HG03571 (cell line): ENCODE measurements at regions not wholly inside any gene's neighbourhood (a gene's known extent, or its start where the extent isn't known, plus 50 kb on each side); places are given as distances from the start of the nearest gene placed in this dataset.

Experiments used
- ATAC-seq: cut with Tn5 transposase; IDR thresholded peaks from one replicate; pipeline ENCODE4 v1.9.1; 2021; ENCODE audit not compliant: unreplicated experiment

DNA sequence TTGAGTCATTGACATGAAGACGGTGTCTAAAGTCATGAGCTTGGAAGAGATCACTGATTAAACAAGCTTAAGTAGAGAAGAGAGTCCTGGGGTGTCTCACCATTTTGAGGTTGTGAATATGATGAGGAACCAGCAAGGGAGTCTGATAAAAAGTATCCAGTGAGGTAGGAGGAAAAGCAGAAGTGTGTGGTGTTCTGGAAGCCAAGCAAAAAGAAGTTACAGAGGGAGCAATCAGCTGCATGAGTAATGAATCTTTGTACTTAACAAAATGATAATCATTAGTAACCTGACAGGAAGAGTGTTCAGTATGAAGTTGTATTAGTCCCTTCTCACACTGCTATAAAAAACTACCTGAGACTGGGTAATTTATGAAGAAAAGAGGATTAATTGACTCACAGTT lies 131.3 kb downstream of the C11orf87 start:
- no peak for ATAC-seq

DNA sequence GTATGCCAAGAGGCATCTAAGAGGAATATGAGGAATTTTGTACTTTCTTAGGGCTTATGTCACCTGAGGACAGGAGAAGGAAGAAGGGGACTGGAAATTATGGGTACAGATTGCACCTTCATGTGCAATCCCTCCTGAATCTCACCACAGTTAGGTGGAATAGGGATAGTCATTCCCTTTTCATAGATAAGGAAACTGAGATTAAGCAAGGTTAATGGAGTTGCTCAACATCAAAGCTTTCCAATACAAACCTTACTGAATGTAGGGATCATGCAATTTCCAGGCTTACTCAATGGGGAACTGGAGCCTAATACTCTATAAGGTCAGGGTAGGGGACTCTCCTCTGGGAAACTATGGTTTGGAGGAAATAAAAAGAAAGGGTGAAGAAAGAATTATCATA lies 133.0 kb downstream of the C11orf87 start:
- ATAC-seq = no peak

DNA sequence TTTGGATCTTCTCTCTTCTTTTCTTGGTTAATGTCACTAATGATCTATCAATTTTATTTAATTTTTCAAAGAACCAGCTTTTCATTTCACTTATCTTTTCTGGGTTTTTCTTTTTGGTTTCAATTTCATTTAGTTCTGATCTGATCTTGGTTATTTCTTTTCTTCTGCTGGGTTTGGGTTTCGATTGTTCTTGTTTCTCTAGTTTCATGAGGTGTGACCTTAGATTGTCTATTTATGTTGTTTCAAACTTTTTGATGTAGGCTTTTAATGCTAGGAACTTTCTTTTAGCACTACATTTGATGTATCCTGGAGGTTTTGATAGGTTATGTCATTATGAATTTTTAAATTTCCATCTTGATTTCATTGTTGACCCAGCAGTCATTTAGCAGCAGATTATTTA lies 142.3 kb downstream of the C11orf87 start:
- no peak for ATAC-seq

DNA sequence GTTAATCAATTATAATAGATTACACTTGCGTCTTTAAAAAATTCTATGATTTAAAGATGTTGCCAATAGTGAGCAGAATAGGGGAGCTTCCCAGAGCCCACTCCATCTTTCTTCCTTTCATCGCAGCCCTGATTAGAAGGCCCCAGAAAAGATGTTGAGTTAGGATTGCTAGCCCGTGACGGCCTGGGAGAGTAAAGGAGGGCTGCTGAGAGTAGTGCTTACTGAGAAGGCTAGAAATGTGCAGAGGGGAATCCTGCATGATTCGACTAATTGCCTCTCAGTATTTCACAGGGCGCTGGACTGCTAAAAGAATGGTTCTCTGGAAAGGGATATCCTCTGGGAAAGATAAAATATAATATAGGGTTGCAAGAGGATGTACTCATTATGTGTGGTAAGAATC lies 160.5 kb downstream of the C11orf87 start:
- no peak for ATAC-seq

DNA sequence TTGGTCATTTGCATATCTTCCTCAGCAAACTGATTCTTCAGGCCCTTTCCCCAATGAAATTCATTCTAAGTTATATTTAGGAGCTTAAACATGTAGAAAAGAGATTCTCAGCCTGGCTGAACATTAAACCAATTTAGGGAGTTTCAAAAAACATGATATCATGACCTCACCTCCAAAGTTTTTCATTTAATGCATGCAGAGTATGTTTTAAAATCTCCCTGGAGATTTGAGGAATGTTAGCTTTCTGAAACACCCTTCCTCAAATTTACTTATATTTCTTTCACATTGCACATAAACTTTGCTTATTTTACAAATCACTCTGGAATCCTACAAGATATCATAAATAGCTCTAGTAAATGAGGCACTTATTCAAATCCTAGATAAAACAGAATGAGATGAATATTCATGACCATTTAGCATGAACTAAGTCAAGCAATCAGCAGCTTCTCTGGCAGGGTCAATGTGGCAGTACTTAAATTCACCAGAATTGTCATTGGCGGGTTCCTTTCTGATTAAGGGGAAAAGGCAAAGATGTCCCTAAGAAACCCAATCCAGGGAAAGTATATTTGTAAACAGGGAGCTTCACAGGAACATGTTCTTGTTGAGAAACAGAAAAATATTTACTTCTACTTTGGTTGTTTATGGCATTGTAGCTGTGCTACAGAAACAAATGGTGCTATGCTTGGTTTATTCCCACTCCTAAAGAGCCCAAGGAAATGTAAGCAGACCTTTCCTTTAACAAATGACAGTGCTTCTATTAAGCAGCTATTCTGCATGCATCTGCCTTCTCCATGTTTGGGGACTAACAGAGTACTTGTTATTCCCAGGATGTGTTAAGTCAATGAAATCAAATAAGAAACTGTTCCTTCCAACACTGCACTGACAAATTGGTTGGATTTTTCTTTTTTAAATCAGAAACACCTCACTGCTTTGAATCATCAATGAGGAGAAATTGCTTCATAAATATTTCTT lies 162.3 kb downstream of the C11orf87 start:
- ATAC-seq = no peak

DNA sequence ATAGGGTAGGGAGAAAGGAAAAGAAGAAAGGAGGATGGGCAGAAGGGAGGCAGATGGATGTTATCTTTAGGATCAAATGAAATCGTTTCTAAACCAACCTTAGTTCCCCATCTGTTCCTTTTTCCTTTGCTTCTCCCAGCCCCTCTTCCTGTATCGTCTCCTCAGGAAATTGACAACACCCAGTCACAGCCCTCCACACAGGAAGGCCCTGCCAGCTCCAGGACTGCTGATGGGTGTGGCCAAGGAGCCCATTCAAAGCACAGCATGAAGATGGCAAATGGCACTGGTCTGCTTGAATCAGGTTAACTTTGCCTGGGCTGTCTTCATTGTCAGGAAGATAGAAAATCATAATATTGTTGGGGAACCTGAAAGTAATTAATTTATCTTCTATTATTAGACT lies 164.8 kb downstream of the C11orf87 start:
- no peak for ATAC-seq

DNA sequence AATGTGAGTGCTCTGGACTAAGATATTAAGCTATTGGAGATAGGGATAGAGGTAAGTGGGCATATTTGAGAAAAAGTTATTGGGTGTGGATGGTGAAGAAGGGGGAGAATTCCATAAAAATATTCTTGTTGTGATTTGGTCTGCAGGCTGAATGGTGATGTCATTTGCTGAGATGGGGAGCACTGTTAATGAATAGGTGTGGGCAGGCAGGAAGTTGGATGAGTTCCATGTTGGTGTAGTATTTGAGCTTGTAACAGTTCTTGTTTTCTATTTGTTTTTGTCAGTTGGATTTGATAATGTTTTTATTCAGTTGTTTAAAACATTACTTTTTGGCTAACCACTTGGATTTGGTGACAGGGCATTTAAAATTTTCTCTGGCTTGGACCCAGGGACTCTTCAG lies 168.8 kb downstream of the C11orf87 start:
- no peak for ATAC-seq

DNA sequence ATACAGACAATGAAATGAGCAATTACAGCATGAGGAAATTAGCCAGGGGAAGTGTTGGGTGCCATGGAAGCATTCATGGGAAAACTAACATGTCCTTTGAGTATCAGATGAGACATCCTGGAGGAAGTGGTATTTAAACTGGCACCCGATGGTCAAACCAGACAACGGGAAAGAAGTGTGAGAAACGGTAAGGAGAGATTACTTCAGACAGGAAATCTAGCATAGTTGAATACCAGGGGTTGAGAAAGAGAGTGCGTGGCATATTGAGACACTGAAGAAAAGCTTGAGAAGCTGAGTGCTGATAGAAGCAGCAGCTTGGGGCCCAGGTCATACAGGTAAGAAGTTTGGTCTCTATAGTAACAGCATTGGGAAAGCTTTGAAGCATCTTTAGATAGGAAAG lies 175.3 kb downstream of the C11orf87 start:
- no peak for ATAC-seq

DNA sequence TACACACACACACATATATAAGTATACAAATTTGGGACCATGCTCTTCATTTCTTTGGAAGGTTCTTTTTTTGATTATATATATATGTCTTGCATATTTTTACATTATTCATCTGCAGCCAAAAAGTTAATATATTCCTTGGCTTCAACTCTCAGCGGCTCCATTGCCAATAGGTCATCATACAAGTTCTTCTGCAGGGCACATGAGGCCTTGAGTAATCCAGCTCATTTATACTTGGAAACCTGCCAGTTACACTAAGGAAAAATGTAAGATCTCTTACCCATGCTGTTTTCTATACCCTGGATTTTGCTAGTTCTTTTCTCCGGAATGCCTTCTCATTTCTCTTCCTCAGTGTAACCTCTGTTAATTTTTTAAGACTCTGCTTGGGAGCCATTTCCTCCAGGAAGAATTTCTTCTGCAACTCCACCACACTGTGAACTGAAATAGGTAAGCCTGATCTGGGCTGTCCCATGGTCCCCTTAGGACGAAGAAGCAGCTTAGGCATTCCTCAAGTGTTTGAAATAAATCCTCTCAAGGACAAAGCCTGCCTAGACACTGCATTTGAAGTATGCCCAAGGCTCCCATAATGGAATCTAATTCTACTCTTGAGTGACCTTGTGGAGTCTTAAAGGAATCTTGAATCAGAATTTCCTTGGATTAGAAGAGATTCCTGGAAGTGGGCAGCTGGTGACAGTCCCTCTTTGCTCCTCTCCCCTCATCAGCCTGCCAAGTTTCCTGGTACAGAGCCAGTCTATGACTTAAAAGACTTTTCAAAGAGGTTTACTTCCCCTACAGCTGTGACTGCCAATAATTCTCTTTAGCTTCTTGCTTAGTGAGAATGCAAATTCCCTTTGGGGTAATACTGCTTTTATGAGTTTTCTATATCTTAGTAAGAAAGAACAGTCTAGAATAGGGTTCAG lies 182.8 kb downstream of the C11orf87 start:
- ATAC-seq = no peak

DNA sequence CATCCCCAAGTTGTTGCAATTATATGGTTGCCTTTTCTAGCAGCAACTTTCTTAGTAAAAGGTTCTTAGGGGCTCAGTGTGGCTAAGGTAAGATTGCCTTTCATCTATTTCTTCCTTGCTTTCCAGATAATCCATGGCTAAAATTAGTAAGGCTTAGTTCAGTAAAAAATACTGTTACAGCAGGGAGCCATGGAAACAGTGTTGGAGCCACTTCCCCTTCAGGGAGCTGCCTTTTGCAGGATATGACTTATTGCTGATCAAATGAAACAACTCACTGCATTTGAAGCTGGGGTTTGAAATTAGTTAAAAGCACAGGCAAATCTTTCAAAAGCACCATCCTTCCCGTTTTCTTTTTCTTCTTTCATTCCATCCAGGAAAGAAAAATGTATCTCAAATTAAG lies 184.3 kb downstream of the C11orf87 start:
- ATAC-seq = no peak

DNA sequence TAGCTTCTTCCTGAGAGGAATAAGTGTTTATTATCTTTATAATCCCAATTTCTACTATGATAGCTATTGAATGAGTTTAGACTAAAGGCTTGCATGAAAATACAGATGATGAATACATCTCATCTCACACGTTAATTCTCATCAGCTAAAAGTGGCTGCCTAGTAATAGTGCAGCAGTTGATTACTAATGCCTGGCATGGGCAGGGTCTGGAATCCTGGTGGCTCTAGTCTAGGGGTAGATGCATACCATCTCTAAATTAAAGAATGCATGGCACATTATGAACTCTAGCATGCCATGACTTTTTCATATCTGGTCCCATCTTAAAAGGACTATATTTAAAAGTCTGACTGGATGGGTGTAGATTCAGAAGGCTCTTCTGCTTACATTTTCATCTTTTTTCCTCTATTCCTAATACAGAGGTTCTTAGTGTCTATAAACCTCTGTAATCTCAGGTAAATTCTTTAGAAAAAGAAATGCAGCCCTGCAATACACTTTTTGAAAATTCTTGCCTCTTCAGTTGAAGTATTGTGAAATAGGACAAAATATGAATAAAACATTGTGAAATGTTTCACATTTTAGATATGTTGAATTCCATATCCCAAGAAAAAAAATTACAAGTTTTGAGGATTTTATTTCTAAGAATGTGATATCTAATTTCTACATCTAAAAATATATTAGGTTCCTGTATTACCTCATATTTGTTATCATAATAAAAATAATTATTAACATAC lies 187.6 kb downstream of the C11orf87 start:
- no peak for ATAC-seq

DNA sequence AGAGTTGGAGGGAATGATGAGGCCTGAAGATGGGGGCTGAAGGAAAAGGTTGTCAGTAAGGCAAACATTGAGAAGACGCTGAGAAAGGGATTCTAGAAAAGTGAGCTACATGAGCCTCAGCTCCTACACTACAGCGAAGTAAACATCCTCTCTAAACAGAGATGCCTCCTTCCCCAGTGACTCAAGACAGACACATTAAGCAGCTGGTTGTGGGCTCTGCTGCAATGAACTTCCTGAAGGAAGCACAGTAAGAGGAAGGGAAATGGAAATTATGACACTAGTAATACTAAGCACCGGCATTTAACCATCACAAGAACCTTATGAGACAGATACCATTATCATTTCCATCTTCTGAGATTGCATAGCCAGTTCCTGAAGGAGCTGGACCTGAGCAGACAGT lies 190.5 kb downstream of the C11orf87 start:
- ATAC-seq = no peak

DNA sequence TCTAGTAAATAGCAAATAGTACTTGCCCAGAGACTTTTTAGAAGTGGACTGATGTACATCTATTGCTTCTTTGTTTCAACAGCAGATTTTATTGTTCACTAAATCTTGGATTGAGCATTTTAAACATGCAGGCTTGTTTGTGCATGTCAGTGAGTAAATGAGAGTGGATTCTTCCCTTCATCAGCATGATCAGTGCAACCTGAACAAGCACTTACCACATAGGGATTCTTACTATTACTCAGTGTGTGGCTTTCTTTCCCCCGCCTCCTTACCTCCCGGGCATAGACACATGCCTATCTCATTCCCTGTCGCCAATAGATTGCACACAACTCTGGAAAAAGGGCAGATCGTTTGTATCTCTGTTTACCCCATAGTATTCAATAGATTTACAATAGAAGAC lies 197.5 kb downstream of the C11orf87 start:
- ATAC-seq = no peak

DNA sequence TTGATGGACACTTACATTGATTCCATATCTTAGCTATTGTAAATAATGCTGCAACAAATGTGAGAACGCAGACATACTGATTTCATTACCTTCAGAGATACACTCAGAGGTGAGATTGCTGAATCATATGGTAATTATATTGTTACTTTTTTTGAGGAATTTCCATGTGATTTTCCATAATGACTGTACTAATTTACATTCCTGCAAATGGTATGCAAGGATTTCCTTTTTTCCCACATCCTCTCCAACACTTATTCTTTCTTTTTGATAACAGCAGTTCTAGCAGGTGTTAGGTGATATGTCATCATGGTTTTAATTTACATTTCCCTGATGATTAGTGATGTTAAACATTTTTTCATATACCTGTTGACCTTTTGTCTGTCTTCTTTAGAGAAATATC lies 207.7 kb downstream of the C11orf87 start:
- no peak for ATAC-seq

DNA sequence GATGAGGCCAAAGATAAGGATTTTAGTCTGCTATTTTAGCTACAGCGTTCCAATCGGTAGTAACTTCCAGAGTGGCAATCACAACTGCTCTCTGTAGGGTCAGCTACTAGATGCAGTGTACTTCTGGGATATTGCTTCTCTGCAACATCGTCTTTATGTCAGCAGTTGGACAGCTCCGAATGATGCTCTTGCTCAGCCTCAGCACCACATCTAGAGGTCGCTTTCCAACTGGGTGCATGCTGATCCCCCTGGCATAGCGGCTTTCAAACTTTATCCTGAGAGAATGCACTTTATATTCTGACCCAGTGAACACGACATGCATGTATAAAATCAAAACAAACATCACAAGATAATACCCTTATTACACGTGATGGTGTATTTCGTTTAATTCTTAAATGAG lies 219.6 kb downstream of the C11orf87 start:
- ATAC-seq = no peak

DNA sequence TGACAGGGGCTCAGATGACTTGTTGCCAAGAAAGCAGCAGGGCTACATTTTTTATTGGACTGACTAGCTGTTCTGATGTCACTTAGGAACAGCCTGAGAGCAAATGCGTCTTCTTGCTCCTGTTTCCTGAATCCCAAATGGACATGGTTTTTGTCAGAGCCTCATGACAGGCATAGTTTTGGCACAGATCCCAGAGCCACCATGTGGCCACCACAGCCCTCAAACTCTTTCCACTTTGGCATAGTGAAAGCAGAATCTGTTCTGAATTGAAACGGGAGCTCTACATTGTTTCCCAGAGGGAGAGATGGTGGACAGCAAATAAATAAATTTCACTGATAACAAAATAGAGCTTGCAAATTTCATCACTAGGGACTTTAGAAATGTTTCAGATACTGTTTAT lies 222.2 kb downstream of the C11orf87 start:
- no peak for ATAC-seq

DNA sequence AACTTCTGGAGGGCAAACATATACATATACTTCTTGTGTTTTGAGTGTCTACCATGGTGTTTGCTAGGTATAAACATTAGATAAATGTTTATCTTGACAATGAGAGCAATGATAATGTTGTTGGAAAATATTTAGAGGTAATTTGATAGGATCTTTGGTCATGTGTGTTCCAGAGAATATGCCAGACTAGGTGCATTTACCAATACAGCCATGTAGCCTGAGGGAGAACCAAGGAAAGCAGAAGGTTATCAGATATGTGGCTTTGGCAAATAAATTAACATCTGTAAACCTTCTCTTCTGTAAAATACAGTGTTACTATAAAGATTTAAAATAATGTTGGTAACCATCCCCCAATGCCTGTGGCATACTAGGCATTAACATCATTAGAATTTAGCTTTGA lies 226.8 kb downstream of the C11orf87 start:
- no peak for ATAC-seq

DNA sequence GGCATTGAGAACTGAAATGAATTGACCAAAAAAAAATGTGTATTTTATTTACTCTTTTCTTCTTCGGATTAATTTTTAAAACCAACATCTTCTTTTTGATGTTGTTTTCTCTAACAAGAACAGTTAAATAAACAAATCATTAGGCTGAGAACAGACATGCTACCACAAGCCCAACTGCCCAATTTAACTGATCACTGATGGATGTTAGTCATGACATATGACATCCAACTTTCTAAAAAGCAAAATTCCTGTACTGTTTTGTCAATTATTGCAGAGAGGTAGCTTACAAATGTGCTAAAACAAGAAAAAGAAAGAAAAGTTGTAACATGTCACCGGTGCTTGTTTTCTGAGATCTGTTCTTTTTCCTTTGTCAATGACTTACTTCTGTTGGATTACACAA lies 232.1 kb downstream of the C11orf87 start:
- no peak for ATAC-seq

DNA sequence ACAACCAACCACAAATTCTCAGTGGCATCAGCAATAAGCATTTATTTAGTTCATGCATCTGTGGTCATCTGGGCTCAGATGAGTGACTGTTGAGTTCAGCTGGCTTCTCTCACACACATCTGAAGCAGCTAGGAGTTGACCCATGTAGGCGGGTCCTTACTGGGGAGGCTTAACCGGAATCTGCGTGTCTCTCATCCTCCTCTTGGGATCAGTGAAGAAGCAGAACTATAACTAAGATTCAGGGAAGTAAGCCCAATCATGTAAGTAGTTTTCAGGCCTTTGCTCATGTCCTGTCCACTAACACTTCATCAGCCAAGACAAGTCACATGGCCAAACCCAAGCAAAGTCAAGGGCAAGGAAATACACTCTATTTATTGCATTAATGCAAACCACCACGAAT lies 236.2 kb downstream of the C11orf87 start:
- no peak for ATAC-seq

DNA sequence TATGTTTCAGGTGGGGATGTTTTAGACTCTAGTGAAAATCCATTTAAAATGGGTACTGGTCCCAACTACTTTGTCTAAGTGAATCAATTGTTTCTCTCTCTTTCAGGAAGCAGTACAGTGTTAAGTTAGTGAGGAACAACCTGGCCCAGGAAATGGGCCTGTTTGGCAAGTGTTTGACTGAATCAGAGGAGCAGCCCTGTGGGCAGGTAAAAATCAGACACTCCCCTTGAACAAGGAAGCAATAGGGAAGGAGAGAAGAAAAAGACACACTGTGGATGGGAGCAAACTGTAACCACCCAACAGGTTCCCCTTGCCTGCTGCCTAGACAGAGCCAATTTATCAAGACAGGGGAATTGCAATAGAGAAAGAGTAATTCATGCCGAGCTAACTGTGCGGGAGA lies 245.7 kb downstream of the C11orf87 start:
- ATAC-seq = no peak

DNA sequence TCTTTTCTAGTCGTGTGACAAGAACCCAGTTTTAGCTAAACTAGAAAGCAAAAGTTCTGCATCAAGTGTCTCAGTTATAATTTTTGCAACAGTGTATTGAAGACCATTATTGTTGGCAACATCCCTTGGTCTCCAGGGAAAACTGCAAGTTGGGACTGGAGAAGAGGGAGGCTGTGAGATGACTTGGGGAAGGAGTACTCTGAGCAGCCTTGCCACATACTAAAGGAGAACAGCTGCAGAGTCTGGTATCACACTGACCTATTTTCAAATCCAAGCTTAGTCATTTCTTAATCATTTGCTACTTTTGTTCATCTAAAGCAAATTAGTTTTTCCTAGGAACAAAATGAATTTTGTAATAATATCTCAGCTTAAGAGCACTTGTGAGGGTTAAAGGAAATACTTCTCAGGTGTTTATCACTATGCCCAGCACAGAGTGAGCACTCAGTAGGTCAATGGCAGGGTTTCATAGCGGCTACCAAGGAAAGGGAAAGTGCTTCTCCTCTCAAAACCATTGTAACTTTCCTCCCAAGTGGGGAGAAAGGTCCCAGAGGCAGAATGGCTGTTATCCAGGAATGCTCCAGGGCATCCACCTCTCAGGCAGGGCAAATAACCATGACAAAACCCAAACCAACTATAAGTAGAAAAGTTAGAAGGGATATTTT lies 247.1 kb downstream of the C11orf87 start:
- ATAC-seq = no peak
